ENCODE measurements at regions not wholly inside any gene's neighbourhood (a gene's known extent, or its start where the extent isn't known, plus 50 kb on each side); places are given as distances from the start of the nearest gene placed in this dataset.
"Not testable (repeated sequence)": the region's sequence is repeated elsewhere in the genome, so short reads cannot be mapped to it uniquely, and the experiment has no call there.

GRCh38 chr5:83001796-83002381 is 75.3 kb downstream of the TMEM167A start:
- no peak for DNase-seq (ENCODE audit: low read depth, low spot score)
- H3K4me3 ChIP-seq (ENCODE audit: low read length) = no peak overlapping the region

- no peak for DNase-seq (ENCODE audit: low read depth, low spot score)
- H3K4me3 ChIP-seq (ENCODE audit: low read length) = no peak overlapping the region
Measured at GRCh38 chr5:83000922-83001321, 76.3 kb downstream of the TMEM167A start.

- no peak overlapping the region for H3K4me3 ChIP-seq (ENCODE audit: low read length)
- no peak for DNase-seq (ENCODE audit: low read depth, low spot score)
Measured at GRCh38 chr5:83000428-83000827, 76.8 kb downstream of the TMEM167A start.

DNA sequence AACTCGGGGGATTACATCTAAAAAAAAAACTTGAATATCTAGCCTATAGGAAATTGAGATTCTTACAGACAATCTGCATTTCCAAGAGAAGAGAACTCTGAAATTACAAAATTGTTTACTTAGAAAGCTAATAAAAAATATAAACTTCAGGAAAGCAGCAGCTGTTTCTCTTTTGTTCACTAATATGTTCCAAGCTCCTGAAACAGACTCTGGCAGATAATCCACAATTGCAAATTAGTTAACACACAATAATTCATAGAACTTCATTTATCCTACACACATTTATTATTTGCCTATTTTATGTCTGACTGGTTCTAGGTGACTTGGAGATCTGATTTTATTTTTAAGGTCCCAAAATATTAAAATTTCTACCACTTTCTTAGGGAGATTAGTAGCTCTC is 83.8 kb downstream of the TMEM167A start:
- H3K4me3 ChIP-seq (ENCODE audit: low read length) = no peak overlapping the region
- no peak for DNase-seq (ENCODE audit: low read depth, low spot score)

GRCh38 chr5:82992646-82993045 is 84.5 kb downstream of the TMEM167A start:
- no peak for DNase-seq (ENCODE audit: low read depth, low spot score)
- no peak overlapping the region for H3K4me3 ChIP-seq (ENCODE audit: low read length)

- H3K4me3 ChIP-seq (ENCODE audit: low read length) = no peak overlapping the region
- DNase-seq (ENCODE audit: low read depth, low spot score) = no peak
Measured at GRCh38 chr5:82991678-82992323, 85.4 kb downstream of the TMEM167A start.

- no peak overlapping the region for H3K4me3 ChIP-seq (ENCODE audit: low read length)
- no peak for DNase-seq (ENCODE audit: low read depth, low spot score)
Measured at GRCh38 chr5:82991059-82991458, 86.1 kb downstream of the TMEM167A start.

- no peak for DNase-seq (ENCODE audit: low read depth, low spot score)
- no peak overlapping the region for H3K4me3 ChIP-seq (ENCODE audit: low read length)
Measured at GRCh38 chr5:82987188-82987587, 90.0 kb downstream of the TMEM167A start.

- no peak overlapping the region for H3K4me3 ChIP-seq (ENCODE audit: low read length)
- no peak for DNase-seq (ENCODE audit: low read depth, low spot score)
Measured at GRCh38 chr5:82986404-82986803, 90.8 kb downstream of the TMEM167A start.

DNA sequence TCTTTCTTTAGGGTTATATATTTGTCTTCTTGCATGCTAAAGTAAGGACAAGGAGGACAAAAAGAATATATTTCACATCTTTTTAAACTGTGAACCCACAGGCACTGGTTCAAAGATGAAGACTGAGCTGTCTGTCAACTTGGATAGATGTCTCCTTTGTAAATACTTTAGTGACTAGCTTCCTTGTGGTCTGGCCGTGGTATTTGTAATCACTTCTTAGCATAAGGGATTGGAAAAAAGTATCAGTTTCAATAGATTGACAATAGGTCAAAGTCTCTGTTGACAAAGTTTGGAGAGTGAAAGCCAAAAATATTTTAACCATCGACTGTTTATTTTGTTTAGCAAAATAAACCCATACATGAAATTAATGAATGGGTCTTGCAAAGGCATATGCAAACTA is 91.4 kb downstream of the TMEM167A start:
- H3K4me3 ChIP-seq (ENCODE audit: low read length) = no peak overlapping the region
- no peak for DNase-seq (ENCODE audit: low read depth, low spot score)

DNA sequence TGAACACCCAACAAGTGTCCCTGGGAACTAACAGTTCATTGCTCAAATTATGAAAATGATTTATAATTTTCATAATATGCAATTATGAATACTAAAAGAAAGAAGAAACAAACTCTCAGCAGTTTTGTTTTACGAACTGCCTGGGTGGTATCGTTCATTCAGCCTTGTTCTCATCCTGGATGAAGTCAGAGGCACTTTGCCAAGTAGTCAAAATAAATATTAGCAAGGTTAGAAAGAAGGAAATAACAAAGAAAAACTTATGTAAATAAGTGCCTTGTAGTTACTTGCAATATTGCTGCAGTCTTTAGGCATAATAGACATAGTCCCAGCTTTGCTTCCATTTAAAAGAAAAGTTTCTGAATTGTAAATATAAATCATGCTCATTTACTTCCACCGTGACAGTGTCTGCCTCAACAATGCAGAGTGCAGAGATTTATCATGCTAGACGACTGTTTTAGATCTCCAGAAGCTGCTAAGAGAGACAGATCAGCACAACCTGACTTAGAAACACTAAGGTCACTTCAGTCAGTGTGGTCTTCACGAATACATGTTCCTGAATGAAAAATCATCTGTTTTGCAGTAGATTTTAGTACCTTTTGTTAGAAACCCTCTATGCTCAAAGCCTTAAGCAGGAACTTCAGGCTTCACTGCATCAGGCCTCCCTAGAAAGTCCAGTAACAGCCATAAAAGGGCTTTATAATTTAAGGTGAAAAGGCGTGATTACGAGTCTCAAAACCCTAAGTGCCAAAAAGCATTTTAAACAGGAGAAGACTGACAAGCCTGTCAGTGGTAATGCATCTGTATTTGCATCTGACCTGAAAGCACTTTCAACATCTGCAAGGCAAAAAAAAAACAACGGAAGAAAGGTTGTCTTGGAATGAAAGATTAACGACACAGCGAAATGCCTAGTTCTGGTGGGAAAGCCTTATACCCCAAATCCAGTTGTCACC is 92.1 kb downstream of the TMEM167A start:
- H3K4me3 ChIP-seq (ENCODE audit: low read length) = no peak overlapping the region
- DNase-seq (ENCODE audit: low read depth, low spot score) = no peak

GRCh38 chr5:82982846-82983245 is 94.3 kb downstream of the TMEM167A start:
- DNase-seq (ENCODE audit: low read depth, low spot score) = no peak
- no peak overlapping the region for H3K4me3 ChIP-seq (ENCODE audit: low read length)

- not testable (repeated sequence) for H3K4me3 ChIP-seq (ENCODE audit: low read length); DNase-seq (ENCODE audit: low read depth, low spot score)
Measured at GRCh38 chr5:82976887-82977286, 100.3 kb downstream of the TMEM167A start.

GRCh38 chr5:82975812-82976211 is 101.4 kb downstream of the TMEM167A start:
- H3K4me3 ChIP-seq (ENCODE audit: low read length) = no peak overlapping the region
- DNase-seq (ENCODE audit: low read depth, low spot score) = no peak

DNA sequence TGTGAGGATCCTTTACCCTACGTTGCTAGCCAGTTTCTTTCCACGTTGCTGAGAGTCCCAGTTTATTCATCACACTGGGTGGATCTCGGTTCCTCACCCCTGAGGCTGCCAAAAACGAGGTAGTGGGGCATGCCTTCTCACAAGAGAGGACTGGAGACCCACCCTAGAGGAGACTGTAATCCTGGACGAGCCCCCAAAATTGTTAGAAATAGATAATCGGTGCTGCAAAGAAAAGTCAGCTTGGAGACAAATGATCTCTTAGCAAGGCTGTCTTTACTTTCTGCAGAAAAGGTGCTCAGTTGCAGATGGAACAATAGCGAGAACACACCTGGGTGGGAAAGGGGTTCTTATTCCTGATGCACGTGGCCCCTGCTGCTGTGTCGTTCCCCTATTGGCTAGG is 101.8 kb downstream of the TMEM167A start:
- DNase-seq (ENCODE audit: low read depth, low spot score) = no peak
- H3K4me3 ChIP-seq (ENCODE audit: low read length) = no peak overlapping the region

DNA sequence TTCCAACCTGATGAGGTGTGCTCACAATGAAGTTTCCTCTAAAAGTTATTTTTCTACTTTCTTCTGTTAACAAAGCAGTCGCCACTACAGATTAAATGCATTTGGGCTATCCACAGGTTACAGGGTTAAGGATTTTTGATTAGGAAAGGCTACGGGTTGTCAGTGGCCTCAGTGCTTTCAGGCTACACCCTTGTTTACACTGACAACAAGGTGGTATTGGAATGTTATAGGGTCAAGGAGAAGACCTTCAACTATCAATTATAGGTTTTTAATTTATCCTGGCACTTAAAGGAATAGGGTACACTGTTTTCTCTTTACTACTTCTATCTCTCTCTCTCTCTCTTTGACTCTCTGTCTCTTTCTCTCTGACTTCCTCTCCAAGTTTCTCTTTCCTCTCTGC is 102.8 kb downstream of the TMEM167A start:
- not testable (repeated sequence) for H3K4me3 ChIP-seq (ENCODE audit: low read length); DNase-seq (ENCODE audit: low read depth, low spot score)

- no peak for DNase-seq (ENCODE audit: low read depth, low spot score)
- no peak overlapping the region for H3K4me3 ChIP-seq (ENCODE audit: low read length)
Measured at GRCh38 chr5:82971901-82972300, 105.3 kb downstream of the TMEM167A start.

DNA sequence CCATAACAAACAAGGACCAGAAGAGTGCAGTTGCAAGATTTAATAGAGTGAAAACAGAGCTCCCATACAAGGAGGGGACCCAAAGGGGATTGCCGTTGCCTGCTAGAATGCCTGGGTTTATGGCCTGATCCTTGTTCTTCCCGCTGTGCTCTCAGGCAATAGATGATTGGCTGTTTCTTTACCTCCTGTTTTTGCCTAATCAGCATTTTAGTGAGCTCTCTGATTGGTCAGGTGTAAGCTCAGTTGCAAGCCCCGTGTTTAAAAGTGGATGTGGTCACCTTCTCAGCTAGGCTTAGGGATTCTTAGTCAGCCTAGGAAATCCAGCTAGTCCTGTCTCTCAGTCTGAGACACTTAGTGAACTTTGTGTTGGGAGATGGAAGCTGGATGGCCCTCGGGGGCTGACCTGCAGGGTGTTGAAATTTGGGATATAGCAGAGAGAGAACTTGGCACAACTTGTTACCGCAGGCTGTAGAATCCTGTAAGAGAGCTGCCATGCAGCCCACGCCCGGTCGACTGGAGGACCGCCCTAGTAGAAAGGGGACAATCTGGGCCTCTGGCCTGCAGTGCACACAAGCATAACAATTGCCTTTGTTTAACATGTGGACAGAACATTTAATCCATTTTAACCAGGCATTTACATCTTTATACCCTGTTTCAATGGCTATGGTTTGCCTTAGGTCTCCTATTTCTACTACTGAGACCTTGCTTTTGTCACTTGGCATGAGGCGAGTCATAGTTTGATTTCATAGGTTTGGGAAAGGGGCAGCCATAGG is 106.0 kb downstream of the TMEM167A start:
- H3K4me3 ChIP-seq (ENCODE audit: low read length); DNase-seq (ENCODE audit: low read depth, low spot score): not testable (repeated sequence)

GRCh38 chr5:82969221-82969976 is 107.8 kb downstream of the TMEM167A start:
- not testable (repeated sequence) for H3K4me3 ChIP-seq (ENCODE audit: low read length); DNase-seq (ENCODE audit: low read depth, low spot score)

Measured in Jurkat, Clone E6-1 (cell line).